GM19238 (cell line): ENCODE measurements at regions not wholly inside any gene's neighbourhood (a gene's known extent, or its start where the extent isn't known, plus 50 kb on each side); places are given as distances from the start of the nearest gene placed in this dataset.
"Not testable (repeated sequence)": the region's sequence is repeated elsewhere in the genome, so short reads cannot be mapped to it uniquely, and the experiment has no call there.

Experiments
- DNase-seq: peaks from one replicate; pipeline ENCODE4 v3.0.0; 2011; ENCODE audit warnings: low spot score; ENCODE audit not compliant: insufficient read length

DNA sequence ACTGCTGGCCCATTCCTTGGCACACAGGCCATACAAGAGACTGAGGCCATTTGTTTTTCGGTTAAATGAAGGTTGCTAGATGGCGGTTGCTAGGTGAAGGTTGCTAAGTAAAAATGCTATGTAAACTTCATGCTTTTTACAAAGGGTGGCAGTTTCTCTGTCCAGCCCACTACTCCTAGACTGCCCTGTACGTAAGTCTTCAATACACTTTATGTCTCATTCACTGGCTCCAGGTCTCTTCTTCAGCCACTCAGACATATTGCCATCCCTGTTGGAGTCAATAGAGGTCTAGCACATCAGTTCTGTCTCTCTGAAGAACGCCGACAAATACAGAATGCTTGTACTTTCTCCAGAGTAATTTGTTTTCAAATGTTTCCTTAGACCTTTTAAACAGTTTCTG, 370.9 kb upstream of the RND3 start:
- DNase-seq, result no peak

GRCh38 chr2:150856596-150857281, 369.3 kb upstream of the RND3 start:
- DNase-seq, result no peak

DNA sequence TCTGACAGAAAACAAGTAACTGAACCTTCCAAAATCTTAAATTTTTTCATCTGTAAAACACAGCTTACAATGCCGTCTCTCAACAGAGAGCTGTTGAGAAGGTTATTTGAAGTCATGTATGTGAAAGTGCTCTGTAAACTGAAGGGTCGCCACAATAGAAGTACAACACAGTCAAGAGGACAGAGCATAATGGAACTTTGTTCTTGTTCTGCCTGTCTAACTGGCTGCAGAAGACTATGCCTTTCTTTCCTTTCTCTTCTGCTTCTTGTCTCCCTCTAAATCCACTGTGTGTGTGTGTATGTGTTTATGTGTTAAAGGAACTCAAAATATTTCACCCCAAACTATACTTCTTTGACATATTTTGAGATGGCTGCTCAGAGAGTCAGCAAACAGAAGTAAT, 365.8 kb upstream of the RND3 start:
- no peak for DNase-seq

GRCh38 chr2:150850641-150851040, 363.2 kb upstream of the RND3 start:
- DNase-seq, result no peak

- no peak for DNase-seq
These were observed 360.1 kb upstream of the RND3 start for GRCh38 chr2:150847578-150847977.

DNA sequence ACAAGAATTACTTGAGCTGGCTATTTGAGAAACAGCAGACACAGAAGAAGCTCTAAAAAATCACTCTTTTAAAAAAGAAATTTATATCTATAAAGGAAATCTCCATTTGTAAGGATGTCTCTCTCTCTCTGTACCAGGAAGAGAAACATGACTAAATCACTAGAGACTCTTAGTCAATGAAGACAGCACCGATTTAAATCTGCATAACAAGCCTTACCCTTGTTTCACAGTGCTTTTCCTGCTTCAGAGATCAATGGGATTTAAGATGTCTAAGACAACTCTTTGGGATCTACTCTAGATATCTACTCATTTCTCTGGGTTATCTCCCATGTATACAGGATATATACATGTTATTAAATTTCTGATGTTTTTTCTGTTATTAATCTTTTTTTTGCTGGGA, 359.2 kb upstream of the RND3 start:
- DNase-seq, result no peak

GRCh38 chr2:150832686-150833085, 345.2 kb upstream of the RND3 start:
- DNase-seq, result no peak

- DNase-seq, result no peak
These were observed 336.7 kb upstream of the RND3 start for GRCh38 chr2:150824118-150824517.

DNA sequence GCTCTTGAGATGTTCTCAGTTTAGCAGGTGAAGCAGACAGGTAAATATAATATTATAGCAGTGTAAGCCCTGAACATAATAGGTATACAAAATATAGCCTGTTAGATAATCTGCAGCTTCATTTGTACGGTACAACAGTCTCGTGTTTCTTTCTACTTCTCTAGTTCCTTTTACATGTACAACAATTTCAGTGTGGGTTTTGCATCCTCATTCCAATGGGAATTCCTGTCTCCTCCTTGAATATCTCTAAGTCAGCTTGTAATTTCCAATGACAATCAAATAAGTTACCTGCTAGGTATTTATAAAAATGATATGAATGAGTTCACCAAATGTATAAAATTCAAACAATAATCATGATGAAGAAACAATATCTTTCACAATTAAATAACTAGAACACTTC, 330.0 kb upstream of the RND3 start:
- no peak for DNase-seq

DNA sequence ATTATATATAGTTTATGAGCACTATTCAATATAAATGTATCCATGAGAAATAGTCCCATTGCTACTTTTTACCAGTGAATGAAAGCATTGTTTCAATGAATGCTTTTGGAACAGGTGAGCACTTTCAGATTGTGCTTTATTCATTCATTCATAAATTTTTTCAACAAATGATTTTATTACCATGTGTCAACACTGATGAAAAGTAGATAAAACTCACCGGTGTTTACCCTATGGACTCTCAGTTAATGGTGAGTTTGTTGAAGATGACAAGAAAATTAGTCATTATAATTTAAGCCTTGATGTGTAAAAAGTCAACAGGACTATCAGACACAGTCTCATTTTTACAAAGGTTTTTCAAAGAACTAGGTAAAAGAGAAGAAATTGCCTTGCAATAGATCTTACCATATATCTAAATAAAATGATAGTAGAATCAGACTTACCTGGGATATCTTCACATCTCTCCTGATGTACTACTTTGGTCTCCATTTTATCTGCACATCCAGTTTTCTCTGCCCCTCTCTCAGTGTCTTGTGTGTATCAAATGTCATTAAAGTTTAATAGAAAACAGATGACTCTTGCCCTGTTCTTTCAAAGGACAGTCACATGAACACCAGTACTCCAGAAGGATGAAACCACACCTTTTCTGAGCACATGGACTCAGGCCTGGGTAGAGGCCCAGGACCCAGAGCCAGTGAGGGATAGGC, 325.3 kb upstream of the RND3 start:
- DNase-seq, result no peak

- no peak for DNase-seq
These were observed 324.6 kb upstream of the RND3 start for GRCh38 chr2:150812066-150812465.

DNA sequence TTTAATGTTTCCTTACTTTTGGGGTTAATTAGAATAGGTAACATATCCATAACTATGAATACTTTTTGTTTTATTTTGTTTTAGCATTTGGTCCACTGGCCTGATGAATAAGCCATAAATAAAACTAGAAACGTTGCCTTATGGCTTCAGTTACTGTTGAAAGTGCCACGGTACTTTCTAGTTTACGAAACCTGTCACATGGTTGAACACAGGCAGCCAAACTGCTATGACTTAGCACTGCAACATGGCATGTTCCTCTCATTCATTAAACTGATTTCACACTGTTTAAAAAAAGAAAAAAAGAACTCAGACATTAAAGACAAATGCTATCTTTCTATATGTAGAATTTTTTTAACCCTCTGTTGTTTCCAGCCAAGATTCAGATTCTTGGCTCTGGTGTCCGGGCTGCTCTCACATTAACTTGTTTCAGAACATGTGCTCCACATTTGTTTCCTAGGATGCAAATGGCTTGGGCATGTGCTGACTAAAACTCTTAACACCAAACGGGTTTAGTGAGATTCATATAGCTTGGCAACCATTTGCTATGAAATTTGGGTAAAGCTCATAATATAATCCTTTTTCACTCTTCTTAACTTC, 323.9 kb upstream of the RND3 start:
- no peak for DNase-seq

- DNase-seq, result no peak
These were observed 321.6 kb upstream of the RND3 start for GRCh38 chr2:150809103-150809502.

GRCh38 chr2:150806336-150806735, 318.9 kb upstream of the RND3 start:
- no peak for DNase-seq

DNA sequence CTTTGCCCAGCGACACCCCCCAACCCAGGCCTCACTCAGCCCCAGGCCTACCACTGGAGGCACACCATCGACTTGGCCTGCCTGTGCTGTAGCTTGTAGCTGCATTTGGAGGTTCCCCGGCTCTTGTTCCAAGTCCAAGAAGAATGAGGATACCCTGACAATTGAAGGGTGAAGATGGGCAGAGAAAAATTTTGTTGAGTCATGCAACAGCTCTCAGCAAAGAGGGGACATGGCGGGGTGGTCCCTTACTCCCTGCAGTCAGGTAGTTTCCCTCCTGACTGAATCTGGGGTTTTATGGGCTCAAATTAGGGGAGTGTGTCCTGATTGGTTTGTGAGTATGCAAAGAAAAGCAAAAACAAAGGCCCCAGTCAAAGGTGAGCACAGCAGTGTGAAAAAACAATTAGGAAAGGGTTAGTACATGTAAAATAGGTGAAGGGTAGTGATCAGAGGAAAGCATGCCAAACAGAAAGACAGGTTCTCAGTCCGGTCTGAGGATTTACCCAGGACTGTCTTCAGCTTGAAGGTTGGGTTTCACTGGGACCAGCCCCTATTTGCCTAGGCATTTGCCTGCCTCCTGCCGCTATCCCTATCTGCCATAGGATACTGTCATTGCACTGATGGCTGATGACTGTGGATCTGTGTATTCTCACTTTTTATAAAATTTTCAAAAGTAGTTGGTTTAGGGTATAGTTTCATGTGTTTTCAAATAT, 316.4 kb upstream of the RND3 start:
- no peak for DNase-seq

GRCh38 chr2:150802635-150803034, 315.2 kb upstream of the RND3 start:
- no peak for DNase-seq

GRCh38 chr2:150796236-150796635, 308.8 kb upstream of the RND3 start:
- DNase-seq, result not testable (repeated sequence)

DNA sequence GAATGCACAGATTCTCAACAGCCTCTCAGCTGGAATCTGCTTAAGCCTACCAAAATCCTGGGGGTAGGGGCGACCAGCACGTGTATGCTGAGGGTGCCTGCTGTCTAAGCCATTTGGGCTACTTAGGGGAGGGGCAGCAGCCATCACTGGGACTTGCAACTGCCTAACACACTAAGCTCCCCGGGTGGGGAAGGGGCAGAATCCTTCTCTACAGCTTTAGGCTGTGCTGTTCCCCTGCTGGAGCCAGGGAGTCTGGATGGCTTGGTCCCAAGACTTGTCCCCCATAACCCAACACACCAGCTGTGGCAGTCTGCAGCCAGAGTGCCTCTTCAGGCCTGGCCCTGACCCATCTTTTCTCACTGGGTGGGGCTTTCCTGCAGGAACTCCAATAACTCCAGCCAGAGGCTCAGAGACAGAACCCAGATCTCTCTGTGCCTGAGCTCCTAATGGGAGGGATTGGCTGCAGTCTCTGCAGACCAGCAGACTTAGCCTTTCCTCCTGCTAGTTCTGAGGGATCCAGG, 305.4 kb upstream of the RND3 start:
- DNase-seq, result no peak

- no peak for DNase-seq
These were observed 304.1 kb upstream of the RND3 start for GRCh38 chr2:150791567-150791966.

DNA sequence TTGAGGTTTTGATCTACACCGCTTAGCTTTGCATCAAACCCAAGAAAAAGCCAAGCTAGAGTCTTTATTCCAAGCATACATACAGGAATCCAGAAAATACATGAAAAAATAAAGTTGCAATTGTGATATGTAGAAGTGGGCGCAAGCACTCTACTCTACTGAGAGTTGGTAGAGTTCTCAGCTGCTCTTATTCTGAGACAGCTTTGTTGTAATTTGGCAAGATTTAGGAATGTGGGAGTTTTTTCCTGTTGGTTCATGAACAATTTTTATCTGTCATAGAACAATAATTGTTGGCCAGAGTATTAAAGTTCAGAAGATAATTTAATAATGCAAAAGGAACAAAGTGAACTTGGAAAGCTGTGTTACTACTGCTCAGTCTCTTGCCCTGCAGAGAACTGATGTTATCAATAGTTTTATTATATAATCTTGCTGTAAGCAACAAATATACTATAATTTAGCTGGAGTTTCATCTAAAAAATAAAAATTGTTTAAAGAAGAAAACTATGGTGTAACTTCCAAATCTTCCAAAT, 302.0 kb upstream of the RND3 start:
- no peak for DNase-seq

DNA sequence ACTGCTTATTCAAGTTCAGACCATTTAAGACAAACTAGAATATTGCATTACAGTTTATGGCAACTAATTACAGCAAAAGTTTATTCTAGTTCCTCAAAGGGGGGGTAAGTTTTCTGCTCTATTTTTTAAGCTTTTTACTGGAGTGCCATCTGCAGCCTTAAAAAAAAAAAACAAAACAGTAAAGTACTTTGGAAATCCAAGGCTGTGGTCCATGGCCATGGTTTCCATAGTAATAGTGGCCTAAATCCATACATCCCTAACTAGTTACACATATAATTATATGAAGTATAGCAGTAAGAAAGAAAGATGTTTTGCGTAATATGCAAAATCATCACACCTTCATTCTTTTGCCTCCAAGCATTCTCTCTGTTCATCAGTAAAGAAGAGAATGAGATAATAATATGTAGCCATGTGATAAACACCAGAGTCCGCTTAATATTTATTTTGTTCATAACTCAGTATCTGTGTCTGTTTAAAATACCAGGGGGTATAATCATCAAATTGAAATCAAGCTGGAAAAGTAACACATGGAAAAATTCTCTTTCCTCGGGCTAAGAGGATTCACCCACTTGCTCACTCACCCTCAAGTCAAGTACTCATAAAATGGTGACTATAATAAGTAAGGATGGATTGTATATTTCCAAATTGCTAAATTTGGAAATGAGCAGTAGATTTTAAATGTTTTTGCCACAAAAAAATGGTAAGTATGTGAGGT, 301.1 kb upstream of the RND3 start:
- DNase-seq, result no peak
